HFF-Myc (cell line): ENCODE measurements at regions not wholly inside any gene's neighbourhood (a gene's known extent, or its start where the extent isn't known, plus 50 kb on each side); places are given as distances from the start of the nearest gene placed in this dataset.

Experiments
- DNase-seq: peaks from one replicate; pipeline ENCODE4 v3.0.0-alpha.2; 2011; ENCODE audit warnings: low read depth; ENCODE audit errors: extremely low read depth
- H3K4me3 ChIP-seq: replicated peaks from 2 replicates; pipeline ENCODE4 v1.5.1; 2011; ENCODE audit warnings: low read depth, mild to moderate bottlenecking, control low read depth, low read length
- TF ChIP-seq, protein P1 (sequence below): IDR thresholded peaks from 2 replicates; pipeline ENCODE4 v1.5.1; 2012; ENCODE audit warnings: mild to moderate bottlenecking, low read depth, low read length, control low read depth; ENCODE audit errors: missing control alignments

GRCh38 chr4:67236788-67237187 lies 308.5 kb downstream of the CENPC start:
- TF ChIP-seq, protein P1, sequence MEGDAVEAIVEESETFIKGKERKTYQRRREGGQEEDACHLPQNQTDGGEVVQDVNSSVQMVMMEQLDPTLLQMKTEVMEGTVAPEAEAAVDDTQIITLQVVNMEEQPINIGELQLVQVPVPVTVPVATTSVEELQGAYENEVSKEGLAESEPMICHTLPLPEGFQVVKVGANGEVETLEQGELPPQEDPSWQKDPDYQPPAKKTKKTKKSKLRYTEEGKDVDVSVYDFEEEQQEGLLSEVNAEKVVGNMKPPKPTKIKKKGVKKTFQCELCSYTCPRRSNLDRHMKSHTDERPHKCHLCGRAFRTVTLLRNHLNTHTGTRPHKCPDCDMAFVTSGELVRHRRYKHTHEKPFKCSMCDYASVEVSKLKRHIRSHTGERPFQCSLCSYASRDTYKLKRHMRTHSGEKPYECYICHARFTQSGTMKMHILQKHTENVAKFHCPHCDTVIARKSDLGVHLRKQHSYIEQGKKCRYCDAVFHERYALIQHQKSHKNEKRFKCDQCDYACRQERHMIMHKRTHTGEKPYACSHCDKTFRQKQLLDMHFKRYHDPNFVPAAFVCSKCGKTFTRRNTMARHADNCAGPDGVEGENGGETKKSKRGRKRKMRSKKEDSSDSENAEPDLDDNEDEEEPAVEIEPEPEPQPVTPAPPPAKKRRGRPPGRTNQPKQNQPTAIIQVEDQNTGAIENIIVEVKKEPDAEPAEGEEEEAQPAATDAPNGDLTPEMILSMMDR: no peak
- H3K4me3 ChIP-seq: no peak overlapping the region
- DNase-seq: no peak

- no peak overlapping the region for H3K4me3 ChIP-seq
- DNase-seq: no peak
- TF ChIP-seq, protein P1: no peak
Observed at GRCh38 chr4:67236318-67236717, 309.0 kb downstream of the CENPC start.

DNA sequence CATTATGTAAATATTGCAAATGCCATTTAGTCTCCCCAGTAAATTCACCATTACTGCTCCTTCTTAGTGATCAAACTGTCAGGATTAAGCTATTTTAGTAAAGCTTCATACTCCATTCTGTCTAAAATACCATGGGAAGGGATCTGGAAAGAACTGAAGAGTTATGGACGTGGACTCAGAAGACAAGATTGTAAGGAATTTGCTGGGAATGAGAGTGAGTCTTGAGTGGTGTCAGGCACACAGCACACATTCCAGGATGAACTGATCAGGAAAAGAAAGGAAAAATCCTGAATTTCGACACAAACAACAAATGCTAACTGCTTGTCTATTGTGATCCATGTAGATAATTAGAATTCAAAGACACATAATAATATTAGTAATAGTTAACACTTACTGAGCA lies 311.0 kb downstream of the CENPC start:
- TF ChIP-seq, protein P1: no peak
- DNase-seq: no peak
- no peak overlapping the region for H3K4me3 ChIP-seq

- no peak overlapping the region for H3K4me3 ChIP-seq
- no peak for DNase-seq
- TF ChIP-seq, protein P1: no peak
Observed at GRCh38 chr4:67229148-67229547, 316.2 kb downstream of the CENPC start.

DNA sequence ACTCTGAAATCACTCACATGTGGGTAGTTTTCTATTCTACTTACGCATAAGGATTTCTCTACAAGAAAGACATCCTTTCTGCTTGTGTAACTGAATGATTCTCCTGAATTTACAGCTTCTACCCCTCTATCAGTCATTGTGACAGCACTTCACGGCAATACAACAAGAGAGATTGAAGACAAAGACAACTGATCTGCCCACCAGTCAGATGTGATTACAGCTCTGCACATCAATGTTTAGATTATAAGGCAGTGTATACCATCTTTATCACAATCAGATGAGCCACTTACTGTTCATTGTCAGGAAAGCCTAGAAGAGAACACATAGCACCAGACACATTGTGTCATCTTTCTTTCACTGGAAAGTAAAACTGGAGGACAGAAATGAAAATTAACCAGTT lies 324.4 kb downstream of the CENPC start:
- DNase-seq: no peak

DNA sequence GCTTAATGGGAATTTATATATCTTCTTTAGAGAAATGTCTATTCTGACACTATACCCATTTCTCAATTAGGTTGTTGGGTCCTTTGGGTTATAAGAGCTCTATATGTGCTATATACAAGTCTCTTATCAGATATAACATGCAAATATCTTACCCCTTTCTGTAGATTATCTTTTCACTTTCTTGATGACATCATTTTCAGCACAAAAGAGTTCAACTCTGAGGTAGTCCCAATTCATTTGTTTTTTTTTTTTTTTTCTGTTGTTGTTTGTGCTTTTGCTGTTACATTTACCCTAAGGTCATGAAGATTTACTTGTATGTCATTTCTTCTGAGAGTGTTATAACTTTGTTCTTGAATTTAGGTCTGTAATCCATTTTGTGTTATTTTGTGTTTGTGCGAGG lies 326.4 kb downstream of the CENPC start:
- TF ChIP-seq, protein P1: no peak
- no peak overlapping the region for H3K4me3 ChIP-seq
- DNase-seq: no peak

More for the DNA sequence above, 324.4 kb downstream of the CENPC start:
- TF ChIP-seq, protein P1: no peak
- no peak overlapping the region for H3K4me3 ChIP-seq

GRCh38 chr4:67207941-67208441 lies 337.3 kb downstream of the CENPC start:
- DNase-seq: no peak
- H3K4me3 ChIP-seq: no peak overlapping the region
- TF ChIP-seq, protein P1: no peak
